ENCODE measurements at regions not wholly inside any gene's neighbourhood (a gene's known extent, or its start where the extent isn't known, plus 50 kb on each side); places are given as distances from the start of the nearest gene placed in this dataset.

DNA sequence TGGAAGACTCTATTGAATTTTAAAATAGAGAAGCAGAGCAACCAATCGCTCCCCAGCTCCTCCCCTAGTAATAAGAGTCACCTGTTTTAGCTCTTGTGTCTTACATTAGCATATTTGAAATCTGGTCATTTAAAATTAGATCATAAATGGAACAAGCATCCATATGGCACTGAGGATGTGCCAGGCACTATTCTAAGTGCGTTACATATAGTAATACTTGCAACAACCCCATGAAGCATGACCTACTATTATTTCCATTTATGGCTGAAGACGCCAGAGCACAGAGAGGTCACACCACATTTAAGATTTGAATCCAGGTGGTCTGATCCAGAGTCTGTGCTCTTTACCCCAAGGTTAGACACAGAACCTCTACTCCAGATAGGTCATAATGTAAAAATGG is 82.0 kb upstream of the HIVEP3 start:
- TF ChIP-seq CTCF (IDR thresholded peaks at IDR 0.05 in 2 of 3, conservative IDR thresholded peaks at IDR 0.05 in 1 of 3; ENCODE audit: borderline replicate concordance in 1 of 3, insufficient read depth in 1 of 3, low read depth in 2 of 3, low read length in 2 of 3) (no peak), FOSL1 (IDR thresholded peaks at IDR 0.05; ENCODE audit: low read depth) (no peak), POLR2AphosphoS5 (IDR thresholded peaks at IDR 0.05; ENCODE audit: low read depth, low read length) (no peak), POLR2A (IDR thresholded peaks at IDR 0.05; ENCODE audit: borderline replicate concordance, extremely low read depth, insufficient read depth, insufficient read length) (no peak), ZFX (IDR thresholded peaks at IDR 0.05) (no peak), EZH2phosphoT487 (IDR thresholded peaks at IDR 0.05; ENCODE audit: borderline replicate concordance) (no peak), REST (IDR thresholded peaks at IDR 0.05; ENCODE audit: low read depth) (no peak)
